Heart left ventricle (tissue), 16 donors: ENCODE measurements at regions not wholly inside any gene's neighbourhood (a gene's known extent, or its start where the extent isn't known, plus 50 kb on each side); places are given as distances from the start of the nearest gene placed in this dataset.

Experiments used
- ATAC-seq, 4 donors: fragments of 200-7000 bp; cut with Tn5 transposase; one replicate each; pipeline ENCODE4 v1.9.1; 2020 to 2022; ENCODE audit warnings: moderate library complexity in 4 of 4, mild to moderate bottlenecking in 3 of 4, moderate number of reproducible peaks in 1 of 4
- DNase-seq, 5 donors: peaks; one replicate each; pipeline ENCODE4 v3.0.0-alpha.2; 2020
- H3K27ac ChIP-seq, 12 donors: fragments of 200-600 bp; sonication (generic) in 4 of 12; one replicate each; pipeline versions ENCODE4 v1.5.0 to v1.8.0; 2016 to 2022; ENCODE audit warnings: mild to moderate bottlenecking in 2 of 12
- H3K27me3 ChIP-seq, 9 donors: fragments of 200-600 bp; sonication (generic) in 2 of 9; one replicate each; pipeline versions ENCODE4 v1.5.1 to v1.8.0; 2016 to 2022; ENCODE audit warnings: mild to moderate bottlenecking in 3 of 9
- H3K36me3 ChIP-seq, 9 donors: fragments of 200-600 bp; sonication (generic) in 2 of 9; one replicate each; pipeline versions ENCODE4 v1.5.0 to v1.8.0; 2018 to 2022; ENCODE audit warnings: mild to moderate bottlenecking in 2 of 9
- H3K4me1 ChIP-seq, 12 donors: fragments of 200-600 bp; sonication (generic) in 4 of 12; one replicate each; pipeline versions ENCODE4 v1.5.0 to v1.8.0; 2016 to 2022; ENCODE audit warnings: mild to moderate bottlenecking in 3 of 12
- H3K4me3 ChIP-seq, 12 donors: fragments of 200-600 bp; sonication (generic) in 4 of 12; one replicate each; pipeline versions ENCODE4 v1.5.0 to v1.8.0; 2017 to 2022; ENCODE audit warnings: mild to moderate bottlenecking in 9 of 12, moderate library complexity in 4 of 12
- H3K9me3 ChIP-seq, 12 donors: fragments of 200-600 bp; sonication (generic) in 4 of 12; one replicate each; pipeline versions ENCODE4 v1.5.0 to v1.8.0; 2016 to 2022; ENCODE audit warnings: mild to moderate bottlenecking in 1 of 12
- CTCF ChIP-seq, 12 donors: fragments of 200-600 bp; sonication (generic) in 4 of 12; IDR thresholded peaks; one replicate each; pipeline versions ENCODE4 v1.5.0 to v1.8.0; 2018 to 2022; ENCODE audit warnings: antibody characterized with exemption in 12 of 12, mild to moderate bottlenecking in 5 of 12
- POLR2A ChIP-seq, 2 donors: fragments of 450-650 bp; IDR thresholded peaks; one replicate each; pipeline ENCODE4 v1.6.1; 2017; ENCODE audit warnings: antibody characterized with exemption in 2 of 2, mild to moderate bottlenecking in 2 of 2, moderate library complexity in 2 of 2
- WGBS, 4 donors: extraction: QIAGEN DNeasy Blood & Tissue Kit in 2 of 4; methylation state at CpG; one replicate each; pipeline versions ENCODE4 v1.1.5 to v1.1.7; 2013 to 2018; 5-methylcytosine and 5-hydroxymethylcytosine counted together
- intact Hi-C, 10 donors: fragments of 100-400 bp; cut with DNase I; formaldehyde crosslinking; loops; one replicate each; pipeline versions ENCODE4 v1.11.1 to v1.14.2; 2022
- donor health status: ischemic (EF 13 %, LVEDD 7.1; RV severe dilation, severe dysfunction).
- donor health status: healthy with polysubstance abuse.
- donor health status: DM: no; HTN: yes; CAD: no.
- donor health status: DM: no; HTN: no; CAD: no.
- donor health status: ischemic (EF 25% LVEDD 6.9; RV normal size, moderate dysfunction).
- donor health status: ischemic (EF 25% LVEDD 5.7; RV mildly dilated, moderate dysfunction).
- donor health status: healthy.
- donor health status: DM: yes; HTN: yes; CAD: no.
- donor health status: ischemic (EF 35%, LVEDD 5.7; RV mildly dilated, moderate dysfunction).
- donor health status: nonischemic (EF 11% LVEDD 7.7; RV severe dilation, severe dysfunction).
- donor health status: DM: yes; HTN: yes; CAD: no.
- donor health status: PGD.
- donor health status: ischemic (EF 29% LVEDD 5.4; RV normal size, mild dysfunction).
- donor health status: nonischemic (EF 23%, LVEDD 6.1; RV moderate dilation, normal function).

GRCh38 chr13:27327633-27328032, 57.0 kb downstream of the RASL11A start:
- Histone ChIP-seq H3K4me3 (no peak overlapping the region), H3K27me3 (peaks cover 0 to 6% (median 0%) of the 10 kb centered on the region in 9 donors), H3K36me3 (no peaks in the 10 kb centered on the region), H3K4me1 (no peaks in the 10 kb centered on the region), H3K27ac (no peak overlapping the region), H3K9me3 (peaks cover 0 to 2% (median 0%) of the 10 kb centered on the region in 12 donors)
- intact Hi-C loops, result no loop called here
- ATAC-seq (no peak), DNase-seq (no peak)
- TF ChIP-seq POLR2A (IDR thresholded peaks at IDR 0.05) (no peak), CTCF (IDR thresholded peaks at IDR 0.05) (no peak)
- WGBS, 4 donors, result 93 to 95% (median 95%) methylated on average over 5 of the region's 5 CpGs

- Histone ChIP-seq H3K9me3 (no peaks in the 10 kb centered on the region), H3K27ac (no peak overlapping the region), H3K4me1 (no peaks in the 10 kb centered on the region), H3K4me3 (no peak overlapping the region), H3K27me3 (peaks cover 0 to 6% (median 0%) of the 10 kb centered on the region in 9 donors), H3K36me3 (no peaks in the 10 kb centered on the region)
- no peak for TF ChIP-seq POLR2A (IDR thresholded peaks at IDR 0.05)
- TF ChIP-seq CTCF (IDR thresholded peaks at IDR 0.05), result no peak
- ATAC-seq, result no peak
- WGBS, 4 donors, result 83 to 90% (median 85%) methylated on average over 5 of the region's 5 CpGs
- intact Hi-C loops, result no loop called here
- no peak for DNase-seq
Measured at GRCh38 chr13:27329210-27329609, 58.6 kb downstream of the RASL11A start.

- WGBS, 4 donors, result 66 to 87% (median 82%) methylated on average over 13 of the region's 13 CpGs
- Histone ChIP-seq H3K27ac (no peak overlapping the region), H3K9me3 (no peaks in the 10 kb centered on the region), H3K4me3 (no peak overlapping the region), H3K36me3 (no peaks in the 10 kb centered on the region), H3K4me1 (no peaks in the 10 kb centered on the region), H3K27me3 (peaks cover 0 to 9% (median 0%) of the 10 kb centered on the region in 9 donors)
- no peak for DNase-seq
- intact Hi-C loops, result no loop called here
- ATAC-seq, result no peak
- TF ChIP-seq POLR2A (IDR thresholded peaks at IDR 0.05) (no peak), CTCF (IDR thresholded peaks at IDR 0.05) (no peak)
Measured at GRCh38 chr13:27334774-27335435, 64.3 kb downstream of the RASL11A start.

GRCh38 chr13:27336014-27336673, 65.5 kb downstream of the RASL11A start:
- 56 to 61% (median 57%) methylated on average over 3 to 6 of the region's 6 CpGs for WGBS, 4 donors
- Histone ChIP-seq H3K36me3 (no peaks in the 10 kb centered on the region), H3K27ac (no peak overlapping the region), H3K4me3 (no peak overlapping the region), H3K27me3 (peaks cover 0 to 9% (median 0%) of the 10 kb centered on the region in 9 donors), H3K9me3 (no peaks in the 10 kb centered on the region), H3K4me1 (no peaks in the 10 kb centered on the region)
- TF ChIP-seq CTCF (IDR thresholded peaks at IDR 0.05), result no peak
- TF ChIP-seq POLR2A (IDR thresholded peaks at IDR 0.05), result no peak
- no peak for ATAC-seq
- no peak for DNase-seq
- intact Hi-C loops, result no loop called here
